SK-N-MC (cell line): ENCODE measurements at regions not wholly inside any gene's neighbourhood (a gene's known extent, or its start where the extent isn't known, plus 50 kb on each side); places are given as distances from the start of the nearest gene placed in this dataset.

Experiments
- EZH2 ChIP-seq: fragments of 200-600 bp; sonication (generic); IDR thresholded peaks from one replicate; pipeline ENCODE4 v1.6.1; 2017; ENCODE audit warnings: antibody characterized with exemption
- FOXP2 ChIP-seq: optimal IDR thresholded peaks from 2 replicates; pipeline ENCODE3; 2011; ENCODE audit warnings: mild to moderate bottlenecking, moderate library complexity; ENCODE audit not compliant: insufficient read depth; ENCODE audit errors: extremely low read length, control extremely low read depth
- POLR2AphosphoS5 ChIP-seq: IDR thresholded peaks from 2 replicates; pipeline ENCODE4 v1.6.1; 2012; ENCODE audit warnings: mild to moderate bottlenecking, low read depth, low read length, borderline replicate concordance

GRCh38 chr3:73291541-73291940 is 230.1 kb downstream of the EBLN2 start:
- TF ChIP-seq EZH2 (no peak), POLR2AphosphoS5 (no peak), FOXP2 (no peak)
